ENCODE measurements at regions not wholly inside any gene's neighbourhood (a gene's known extent, or its start where the extent isn't known, plus 50 kb on each side); places are given as distances from the start of the nearest gene placed in this dataset.

DNA sequence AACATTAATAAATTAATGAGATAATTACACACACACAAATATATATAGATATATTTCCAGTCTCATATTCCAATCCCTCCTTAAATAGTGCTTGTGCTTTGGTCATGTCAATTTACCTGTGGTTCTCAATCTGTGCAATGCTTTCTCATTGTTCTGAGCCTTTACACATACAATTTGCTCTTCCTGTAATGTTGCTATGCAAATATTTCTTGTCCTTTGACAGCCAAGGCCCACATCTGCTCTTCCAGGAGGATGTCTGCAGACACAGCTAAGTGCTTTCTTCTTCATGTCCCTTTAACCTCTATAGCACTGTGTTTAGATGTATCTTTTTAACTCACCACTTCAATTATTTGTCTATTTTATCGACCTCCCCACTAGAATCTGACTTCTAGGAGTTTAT lies 67.3 kb upstream of the RAPGEF2 start:
- H3K27me3 ChIP-seq (ENCODE audit: control insufficient read depth, insufficient read depth, low read length), result no peaks in the 10 kb centered on the region
- H3K27ac ChIP-seq (ENCODE audit: low read depth in 2 of 2, low read length in 2 of 2), result no peak overlapping the region
- no peak for FAIRE-seq
- H3K9ac ChIP-seq (ENCODE audit: low read length in 3 of 3), result no peak overlapping the region
- H3K36me3 ChIP-seq (ENCODE audit: control insufficient read depth in 2 of 3, insufficient read depth in 3 of 3, low read length in 3 of 3), result no peaks in the 10 kb centered on the region
- intact Hi-C loops (cut with DNase I), result no loop called here
- no peak for DNase-seq
- TF ChIP-seq, protein P1, sequence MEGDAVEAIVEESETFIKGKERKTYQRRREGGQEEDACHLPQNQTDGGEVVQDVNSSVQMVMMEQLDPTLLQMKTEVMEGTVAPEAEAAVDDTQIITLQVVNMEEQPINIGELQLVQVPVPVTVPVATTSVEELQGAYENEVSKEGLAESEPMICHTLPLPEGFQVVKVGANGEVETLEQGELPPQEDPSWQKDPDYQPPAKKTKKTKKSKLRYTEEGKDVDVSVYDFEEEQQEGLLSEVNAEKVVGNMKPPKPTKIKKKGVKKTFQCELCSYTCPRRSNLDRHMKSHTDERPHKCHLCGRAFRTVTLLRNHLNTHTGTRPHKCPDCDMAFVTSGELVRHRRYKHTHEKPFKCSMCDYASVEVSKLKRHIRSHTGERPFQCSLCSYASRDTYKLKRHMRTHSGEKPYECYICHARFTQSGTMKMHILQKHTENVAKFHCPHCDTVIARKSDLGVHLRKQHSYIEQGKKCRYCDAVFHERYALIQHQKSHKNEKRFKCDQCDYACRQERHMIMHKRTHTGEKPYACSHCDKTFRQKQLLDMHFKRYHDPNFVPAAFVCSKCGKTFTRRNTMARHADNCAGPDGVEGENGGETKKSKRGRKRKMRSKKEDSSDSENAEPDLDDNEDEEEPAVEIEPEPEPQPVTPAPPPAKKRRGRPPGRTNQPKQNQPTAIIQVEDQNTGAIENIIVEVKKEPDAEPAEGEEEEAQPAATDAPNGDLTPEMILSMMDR (IDR thresholded peaks at IDR 0.05; ENCODE audit: borderline replicate concordance, extremely low read depth, insufficient read depth), result no peak
- no peaks in the 10 kb centered on the region for H3K4me1 ChIP-seq (ENCODE audit: control insufficient read depth in 2 of 3, insufficient read depth in 2 of 3, low read depth in 1 of 3, low read length in 3 of 3)
- H3K9me3 ChIP-seq (ENCODE audit: control insufficient read depth in 2 of 3, insufficient read depth in 1 of 3, low read length in 3 of 3), result no peaks in the 10 kb centered on the region
- H3K4me3 ChIP-seq (ENCODE audit: low read length in 3 of 3), result no peak overlapping the region

GRCh38 chr4:159038536-159038935 lies 64.3 kb upstream of the RAPGEF2 start:
- no peaks in the 10 kb centered on the region for H3K4me1 ChIP-seq (ENCODE audit: control insufficient read depth in 2 of 3, insufficient read depth in 2 of 3, low read depth in 1 of 3, low read length in 3 of 3)
- H3K36me3 ChIP-seq (ENCODE audit: control insufficient read depth in 2 of 3, insufficient read depth in 3 of 3, low read length in 3 of 3), result no peaks in the 10 kb centered on the region
- TF ChIP-seq, protein P1 (IDR thresholded peaks at IDR 0.05; ENCODE audit: borderline replicate concordance, extremely low read depth, insufficient read depth), result no peak
- no peak overlapping the region for H3K9ac ChIP-seq (ENCODE audit: low read length in 3 of 3)
- DNase-seq, result no peak
- H3K4me3 ChIP-seq (ENCODE audit: low read length in 3 of 3), result no peak overlapping the region
- H3K27ac ChIP-seq (ENCODE audit: low read depth in 2 of 2, low read length in 2 of 2), result no peak overlapping the region
- intact Hi-C loops (cut with DNase I), result no loop called here
- no peaks in the 10 kb centered on the region for H3K9me3 ChIP-seq (ENCODE audit: control insufficient read depth in 2 of 3, insufficient read depth in 1 of 3, low read length in 3 of 3)
- no peaks in the 10 kb centered on the region for H3K27me3 ChIP-seq (ENCODE audit: control insufficient read depth, insufficient read depth, low read length)
- no peak for FAIRE-seq

GRCh38 chr4:159041054-159042034 lies 61.5 kb upstream of the RAPGEF2 start:
- DNase-seq (no peak), FAIRE-seq (no peak)
- Histone ChIP-seq H3K4me1 (ENCODE audit: control insufficient read depth in 2 of 3, insufficient read depth in 2 of 3, low read depth in 1 of 3, low read length in 3 of 3) (no peaks in the 10 kb centered on the region), H3K9me3 (ENCODE audit: control insufficient read depth in 2 of 3, insufficient read depth in 1 of 3, low read length in 3 of 3) (no peaks in the 10 kb centered on the region), H3K27me3 (ENCODE audit: control insufficient read depth, insufficient read depth, low read length) (no peaks in the 10 kb centered on the region), H3K4me3 (ENCODE audit: low read length in 3 of 3) (no peak overlapping the region), H3K9ac (ENCODE audit: low read length in 3 of 3) (no peak overlapping the region), H3K36me3 (ENCODE audit: control insufficient read depth in 2 of 3, insufficient read depth in 3 of 3, low read length in 3 of 3) (no peaks in the 10 kb centered on the region), H3K27ac (ENCODE audit: low read depth in 2 of 2, low read length in 2 of 2) (no peak overlapping the region)
- intact Hi-C loops (cut with DNase I), result no loop called here
- TF ChIP-seq, protein P1 (IDR thresholded peaks at IDR 0.05; ENCODE audit: borderline replicate concordance, extremely low read depth, insufficient read depth), result no peak

All from kidney (tissue), 13 donors.